ENCODE measurements at regions not wholly inside any gene's neighbourhood (a gene's known extent, or its start where the extent isn't known, plus 50 kb on each side); places are given as distances from the start of the nearest gene placed in this dataset.
"Not testable (repeated sequence)": the region's sequence is repeated elsewhere in the genome, so short reads cannot be mapped to it uniquely, and the experiment has no call there.

DNA sequence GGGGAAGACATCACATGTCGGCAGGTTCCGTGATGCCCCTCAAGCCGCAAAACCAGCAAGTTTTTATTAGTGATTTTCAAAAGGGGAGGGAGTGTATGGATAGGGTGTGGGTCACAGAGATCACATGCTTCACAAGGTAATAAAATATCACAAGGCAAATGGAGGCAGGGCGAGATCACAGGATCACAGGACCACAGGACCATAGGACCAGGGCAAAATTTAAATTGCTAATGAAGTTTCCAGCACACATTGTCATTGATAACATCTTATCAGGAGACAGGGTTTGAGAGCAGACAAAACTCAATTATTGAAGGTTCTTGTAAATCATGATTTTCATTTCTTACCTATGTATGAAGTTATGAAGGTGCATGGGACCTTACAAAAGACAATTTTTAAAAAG lies 106.5 kb downstream of the DIRAS2 start:
- in situ Hi-C loops (cut with HindIII; ENCODE audit: low sequenced_read_pairs); DNase-seq (ENCODE audit: low spot score): not testable (repeated sequence)

GRCh38 chr9:90538566-90538965 lies 104.1 kb downstream of the DIRAS2 start:
- in situ Hi-C loops (cut with HindIII; ENCODE audit: low sequenced_read_pairs) = no loop called here
- DNase-seq (ENCODE audit: low spot score) = peak; percentile 71

DNA sequence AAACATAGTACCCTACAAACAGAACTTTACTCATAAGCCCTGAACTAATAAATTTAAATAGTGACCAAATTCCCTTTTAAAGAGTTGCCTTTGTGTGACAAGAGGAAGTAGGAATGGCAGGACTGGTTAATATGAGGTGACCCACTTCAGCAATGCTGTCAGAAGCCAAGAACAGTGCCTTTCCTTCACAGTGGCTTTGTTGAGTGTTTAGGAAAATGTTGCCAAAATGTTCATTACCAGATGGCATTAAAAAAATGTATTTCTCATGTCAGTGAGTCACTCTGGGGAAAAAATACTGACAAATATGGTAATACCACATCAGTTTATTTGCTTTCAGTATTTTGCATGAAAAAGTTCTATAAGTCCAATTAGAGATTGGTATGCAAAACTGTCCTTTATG lies 103.3 kb downstream of the DIRAS2 start:
- in situ Hi-C loops (cut with HindIII; ENCODE audit: low sequenced_read_pairs) = no loop called here
- peak; percentile 98 for DNase-seq (ENCODE audit: low spot score)

- in situ Hi-C loops (cut with HindIII; ENCODE audit: low sequenced_read_pairs) = no loop called here
These were observed 101.9 kb downstream of the DIRAS2 start for GRCh38 chr9:90540734-90541133.

GRCh38 chr9:90544488-90544887 lies 98.1 kb downstream of the DIRAS2 start:
- in situ Hi-C loops (cut with HindIII; ENCODE audit: low sequenced_read_pairs) = no loop called here

More at GRCh38 chr9:90540734-90541133, 101.9 kb downstream of the DIRAS2 start:
- DNase-seq (ENCODE audit: low spot score) = no peak

GRCh38 chr9:90546200-90546599 lies 96.4 kb downstream of the DIRAS2 start:
- in situ Hi-C loops (cut with HindIII; ENCODE audit: low sequenced_read_pairs) = no loop called here
- peak; percentile 99 for DNase-seq (ENCODE audit: low spot score)

More at GRCh38 chr9:90544488-90544887, 98.1 kb downstream of the DIRAS2 start:
- no peak for DNase-seq (ENCODE audit: low spot score)

- no peak for DNase-seq (ENCODE audit: low spot score)
- in situ Hi-C loops (cut with HindIII; ENCODE audit: low sequenced_read_pairs) = no loop called here
These were observed 94.7 kb downstream of the DIRAS2 start for GRCh38 chr9:90547896-90548295.

DNA sequence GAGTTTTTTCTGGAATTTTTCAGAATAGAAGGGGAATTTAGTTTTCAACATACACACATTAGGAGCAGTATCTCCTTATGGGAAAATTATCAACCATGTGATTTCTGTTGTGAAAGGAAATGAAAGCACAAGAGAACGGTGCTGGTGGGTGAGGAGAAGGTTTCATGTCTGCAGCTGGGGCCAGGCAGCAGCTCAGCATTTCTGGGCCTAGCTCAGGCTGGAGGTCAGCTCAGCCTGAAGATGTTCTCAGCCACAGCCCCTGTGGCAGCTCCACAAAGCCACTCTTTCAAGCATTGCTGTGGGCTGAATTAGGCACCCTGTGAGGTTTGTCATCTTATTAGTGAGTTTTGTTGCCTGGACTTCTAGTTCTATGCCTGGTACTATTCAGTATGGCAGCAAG lies 90.3 kb downstream of the DIRAS2 start:
- in situ Hi-C loops (cut with HindIII; ENCODE audit: low sequenced_read_pairs) = no loop called here
- DNase-seq (ENCODE audit: low spot score) = no peak

DNA sequence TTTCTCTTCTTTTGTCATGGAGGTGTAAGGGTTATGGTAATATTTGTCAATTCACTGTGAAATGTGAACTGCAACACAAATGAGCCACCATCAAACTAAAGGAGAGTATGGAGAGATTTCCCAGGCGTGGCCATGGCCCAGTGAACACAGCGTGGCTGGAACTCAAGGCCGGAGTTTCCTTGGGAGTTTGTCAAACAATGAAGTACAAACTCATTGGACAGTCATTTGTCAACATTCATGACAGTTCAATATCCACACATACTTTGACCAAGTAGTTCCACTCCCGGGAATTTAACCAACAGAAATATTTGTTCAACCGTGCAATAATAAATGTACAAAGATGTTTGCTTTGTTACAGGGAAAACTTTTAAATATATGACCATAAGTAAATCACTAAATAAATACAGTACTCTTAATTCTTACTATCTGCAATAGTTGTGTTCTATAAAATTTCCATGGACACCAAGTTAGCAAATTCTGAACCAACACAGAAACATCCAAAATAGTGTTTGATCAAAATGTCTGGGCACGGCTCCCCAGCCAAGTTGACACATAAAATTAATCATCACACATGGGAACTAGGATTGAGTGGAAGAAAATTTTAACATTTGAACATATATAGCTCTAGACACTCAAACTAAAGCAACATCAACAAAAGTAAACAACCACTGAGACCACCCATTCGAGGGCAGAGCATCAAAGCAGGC lies 87.1 kb downstream of the DIRAS2 start:
- in situ Hi-C loops (cut with HindIII; ENCODE audit: low sequenced_read_pairs) = no loop called here

GRCh38 chr9:90556897-90557675 lies 85.5 kb downstream of the DIRAS2 start:
- DNase-seq (ENCODE audit: low spot score) = no peak
- in situ Hi-C loops (cut with HindIII; ENCODE audit: low sequenced_read_pairs) = no loop called here

More for the DNA sequence above, 87.1 kb downstream of the DIRAS2 start:
- no peak for DNase-seq (ENCODE audit: low spot score)

GRCh38 chr9:90559075-90560073 lies 83.2 kb downstream of the DIRAS2 start:
- DNase-seq (ENCODE audit: low spot score) = no peak
- in situ Hi-C loops (cut with HindIII; ENCODE audit: low sequenced_read_pairs) = no loop called here
